ENCODE measurements at regions not wholly inside any gene's neighbourhood (a gene's known extent, or its start where the extent isn't known, plus 50 kb on each side); places are given as distances from the start of the nearest gene placed in this dataset.

- TF ChIP-seq CTCF (IDR thresholded peaks at IDR 0.05), result no peak
- no peak for ATAC-seq
- no peak for DNase-seq
- WGBS, 2 donors, result 34 to 64% methylated on average over 5 of the region's 5 CpGs
- H3K4me1 ChIP-seq, result no peaks in the 10 kb centered on the region
- intact Hi-C loops (cut with DNase I), result no loop called here
- H3K27ac ChIP-seq, result no peak overlapping the region
- no peaks in the 10 kb centered on the region for H3K27me3 ChIP-seq
- peaks cover 0 to 22% (median 4%) of the 10 kb centered on the region in 11 donors for H3K9me3 ChIP-seq
- H3K36me3 ChIP-seq, result no peaks in the 10 kb centered on the region
- no peak overlapping the region for H3K4me3 ChIP-seq
Measured at GRCh38 chr5:25570067-25570583, 925.3 kb upstream of the CDH10 start.

- intact Hi-C loops (cut with DNase I), result no loop called here
- no peaks in the 10 kb centered on the region for H3K36me3 ChIP-seq
- H3K9me3 ChIP-seq, result peaks cover 0 to 27% (median 4%) of the 10 kb centered on the region in 11 donors
- ATAC-seq (no peak), DNase-seq (no peak)
- H3K4me3 ChIP-seq, result no peak overlapping the region
- H3K27me3 ChIP-seq, result no peaks in the 10 kb centered on the region
- WGBS, 2 donors, result 90 to 91% methylated on average over 17 of the region's 17 CpGs
- H3K27ac ChIP-seq, result no peak overlapping the region
- no peaks in the 10 kb centered on the region for H3K4me1 ChIP-seq
- no peak for TF ChIP-seq CTCF (IDR thresholded peaks at IDR 0.05)
Measured at GRCh38 chr5:25568989-25569625, 924.3 kb upstream of the CDH10 start.

DNA sequence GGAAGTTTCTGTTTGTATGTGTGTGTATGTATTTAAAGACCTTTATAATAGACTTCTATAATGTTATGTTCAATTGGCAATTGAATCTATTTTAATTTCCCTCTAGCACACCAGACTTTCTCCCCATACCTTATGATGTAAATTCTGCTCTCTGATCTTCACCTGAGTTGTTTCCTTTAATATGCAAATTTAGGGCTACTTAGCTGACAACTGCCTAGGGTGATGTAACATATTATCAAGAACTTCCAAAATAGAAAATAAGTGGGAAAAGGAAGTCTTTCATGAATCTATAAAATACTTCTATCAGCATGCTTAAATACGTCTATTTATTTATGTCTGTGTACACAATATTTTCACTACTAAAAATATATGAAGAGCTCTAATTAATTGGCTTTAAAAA is 923.5 kb upstream of the CDH10 start:
- DNase-seq, result no peak
- intact Hi-C loops (cut with DNase I), result no loop called here
- H3K9me3 ChIP-seq, result peaks cover 0 to 33% (median 4%) of the 10 kb centered on the region in 11 donors
- H3K27me3 ChIP-seq, result no peaks in the 10 kb centered on the region
- H3K4me3 ChIP-seq, result no peak overlapping the region
- no peaks in the 10 kb centered on the region for H3K36me3 ChIP-seq
- ATAC-seq, result no peak
- TF ChIP-seq CTCF (IDR thresholded peaks at IDR 0.05), result no peak
- H3K27ac ChIP-seq, result no peak overlapping the region
- WGBS, 2 donors, result 81% methylated on average over 1 of the region's 1 CpG
- no peaks in the 10 kb centered on the region for H3K4me1 ChIP-seq

GRCh38 chr5:25567881-25568280 is 923.1 kb upstream of the CDH10 start:
- H3K4me3 ChIP-seq, result no peak overlapping the region
- no peak for DNase-seq
- H3K27ac ChIP-seq, result no peak overlapping the region
- WGBS, 2 donors, result 43 to 51% methylated on average over 3 of the region's 3 CpGs
- intact Hi-C loops (cut with DNase I), result no loop called here
- no peaks in the 10 kb centered on the region for H3K27me3 ChIP-seq
- TF ChIP-seq CTCF (IDR thresholded peaks at IDR 0.05), result no peak
- H3K4me1 ChIP-seq, result no peaks in the 10 kb centered on the region
- no peak for ATAC-seq
- H3K36me3 ChIP-seq, result no peaks in the 10 kb centered on the region
- peaks cover 0 to 37% (median 4%) of the 10 kb centered on the region in 11 donors for H3K9me3 ChIP-seq

All from heart right ventricle (tissue), 16 donors.